WI38 (cell line): ENCODE measurements at regions not wholly inside any gene's neighbourhood (a gene's known extent, or its start where the extent isn't known, plus 50 kb on each side); places are given as distances from the start of the nearest gene placed in this dataset.

Experiments used
- H3K4me3 ChIP-seq: 2 replicates; pipeline ENCODE4 v1.5.1; 2011; ENCODE audit warnings: low read depth, mild to moderate bottlenecking, control low read depth, low read length
- CTCF ChIP-seq: IDR thresholded peaks from 2 replicates; pipeline ENCODE4 v1.5.1; 2012; ENCODE audit warnings: low read depth, mild to moderate bottlenecking, control low read depth, low read length

GRCh38 chr2:241931084-241931975 is 61.8 kb downstream of the RTP5 start:
- no peak for TF ChIP-seq CTCF
- no peak overlapping the region for H3K4me3 ChIP-seq

DNA sequence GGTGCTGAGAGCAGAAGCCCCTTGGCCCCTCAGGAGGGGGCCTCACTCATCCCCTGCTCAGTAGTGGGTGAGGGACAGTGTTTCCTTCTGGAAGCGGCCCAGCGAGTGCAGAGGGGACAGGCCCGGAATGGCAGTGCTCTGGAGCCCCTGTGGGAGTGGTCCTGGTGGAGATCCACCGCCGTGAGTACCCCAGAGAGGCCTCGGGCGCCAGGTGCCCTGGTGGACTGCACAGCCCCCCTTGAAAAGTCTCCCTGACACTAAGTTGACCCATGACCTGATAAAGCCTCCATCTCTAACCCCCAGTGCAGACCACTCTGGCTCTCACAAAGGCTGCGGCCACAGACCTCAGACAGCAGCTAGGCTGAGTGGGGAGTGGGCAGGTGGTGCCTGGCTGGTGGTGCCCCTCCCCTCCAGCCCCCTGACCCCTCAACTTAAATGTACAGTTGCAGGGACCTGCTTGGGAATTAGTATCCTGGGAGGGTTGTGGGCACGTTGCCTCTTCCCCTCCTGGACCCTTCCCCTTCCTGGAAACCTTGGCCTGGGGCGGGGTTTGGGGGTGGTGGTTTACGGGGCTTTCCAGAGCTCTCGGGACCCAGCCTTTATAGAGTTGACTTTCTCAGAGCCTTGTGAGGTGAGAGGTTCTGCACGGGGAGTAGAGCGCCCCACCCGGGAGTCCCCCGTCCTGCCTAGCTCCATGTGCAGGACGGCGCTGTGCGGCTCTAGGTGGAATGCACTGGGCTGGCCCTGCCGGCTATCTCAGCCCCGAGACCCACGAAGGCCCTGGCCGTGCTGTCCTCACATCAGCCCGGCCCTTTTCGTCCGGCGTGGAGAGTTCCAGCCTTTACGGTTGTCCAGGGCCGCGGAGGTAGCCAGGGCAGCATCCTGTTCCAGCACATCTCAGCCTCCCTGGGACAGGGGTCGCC is 62.7 kb downstream of the RTP5 start:
- H3K4me3 ChIP-seq, result no peak overlapping the region
- TF ChIP-seq CTCF, result no peak

GRCh38 chr2:241932899-241933178 is 63.3 kb downstream of the RTP5 start:
- TF ChIP-seq CTCF, result no peak
- no peak overlapping the region for H3K4me3 ChIP-seq

DNA sequence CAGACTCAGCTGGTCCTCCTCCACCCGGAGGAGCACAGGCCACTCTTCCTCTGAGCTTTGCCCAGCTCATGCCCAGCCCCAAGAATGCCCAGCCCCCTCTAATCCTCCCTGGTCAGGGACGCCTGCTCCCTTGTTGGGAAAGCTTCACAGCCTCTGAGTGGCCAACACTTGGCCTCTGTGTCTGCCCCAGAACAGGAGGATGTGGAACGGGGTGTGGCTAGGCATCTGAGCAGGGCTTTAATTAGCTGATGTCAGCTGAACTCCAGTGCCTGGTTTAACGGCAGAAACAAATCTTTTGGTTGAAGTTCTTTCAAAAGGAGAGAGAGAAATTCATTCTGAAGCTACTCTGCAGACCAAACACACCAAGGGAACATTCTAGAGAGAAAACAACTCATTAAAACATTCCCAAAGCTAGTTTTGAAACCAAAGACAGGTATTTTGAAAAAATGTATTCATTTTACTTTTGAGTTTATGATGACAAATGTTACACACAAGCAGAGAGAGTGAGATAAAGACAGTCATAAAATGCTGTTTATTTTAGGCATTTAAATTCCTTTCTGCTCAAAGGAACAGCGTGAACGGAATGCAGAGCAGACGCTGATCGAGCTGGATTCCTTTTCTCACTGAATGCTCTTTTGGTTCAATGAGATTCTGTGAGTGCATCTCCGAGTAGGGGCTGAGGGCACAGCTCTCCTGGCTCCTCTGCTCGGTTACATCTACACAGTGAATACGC is 63.8 kb downstream of the RTP5 start:
- no peak for TF ChIP-seq CTCF
- no peak overlapping the region for H3K4me3 ChIP-seq

DNA sequence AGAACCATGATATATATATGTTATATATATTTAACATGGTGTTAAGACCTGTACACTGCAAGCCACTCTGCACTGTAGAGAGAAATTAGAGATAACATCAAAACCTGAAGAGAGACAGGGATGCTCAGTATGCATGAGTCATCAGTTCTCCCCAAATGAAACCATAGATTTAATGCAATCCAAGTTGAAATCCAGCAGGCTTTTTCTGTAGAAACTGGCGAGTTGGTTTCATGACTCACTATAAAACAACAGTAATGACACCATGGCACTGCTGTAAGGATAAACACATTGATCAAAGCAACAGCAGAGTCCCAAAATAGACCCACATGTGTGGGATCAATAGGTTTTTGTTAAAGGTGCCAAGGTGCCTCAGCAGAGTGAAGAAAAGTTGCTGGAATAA is 65.8 kb downstream of the RTP5 start:
- no peak for TF ChIP-seq CTCF
- no peak overlapping the region for H3K4me3 ChIP-seq

DNA sequence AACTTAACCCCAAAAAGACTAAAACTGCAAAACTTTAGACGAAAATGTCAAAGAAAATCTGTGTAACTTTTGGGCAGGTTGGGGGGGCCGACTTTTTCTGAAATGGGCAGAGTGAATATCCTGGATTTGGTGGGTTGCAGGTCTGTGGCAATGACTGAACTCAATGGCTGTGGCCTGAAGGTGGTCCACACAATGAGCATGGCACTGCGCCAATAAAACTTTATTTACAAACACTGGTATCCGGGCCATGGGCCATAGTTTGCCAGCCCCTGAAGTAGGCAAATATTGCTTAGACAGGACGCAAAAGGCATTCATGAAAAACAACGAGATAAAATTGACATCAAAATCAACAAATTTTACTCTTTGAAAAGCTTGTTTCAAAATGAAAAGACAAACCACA is 66.2 kb downstream of the RTP5 start:
- TF ChIP-seq CTCF, result no peak
- H3K4me3 ChIP-seq, result no peak overlapping the region
